Fibroblast of skin of right quadriceps (primary cell): ENCODE measurements at regions not wholly inside any gene's neighbourhood (a gene's known extent, or its start where the extent isn't known, plus 50 kb on each side); places are given as distances from the start of the nearest gene placed in this dataset.
"Not testable (repeated sequence)": the region's sequence is repeated elsewhere in the genome, so short reads cannot be mapped to it uniquely, and the experiment has no call there.

Experiments
- DNase-seq: peaks from one replicate; pipeline ENCODE4 v3.0.0-alpha.2; 2013

GRCh38 chr4:49578371-49578770 is 592.3 kb downstream of the CWH43 start:
- not testable (repeated sequence) for DNase-seq

DNA sequence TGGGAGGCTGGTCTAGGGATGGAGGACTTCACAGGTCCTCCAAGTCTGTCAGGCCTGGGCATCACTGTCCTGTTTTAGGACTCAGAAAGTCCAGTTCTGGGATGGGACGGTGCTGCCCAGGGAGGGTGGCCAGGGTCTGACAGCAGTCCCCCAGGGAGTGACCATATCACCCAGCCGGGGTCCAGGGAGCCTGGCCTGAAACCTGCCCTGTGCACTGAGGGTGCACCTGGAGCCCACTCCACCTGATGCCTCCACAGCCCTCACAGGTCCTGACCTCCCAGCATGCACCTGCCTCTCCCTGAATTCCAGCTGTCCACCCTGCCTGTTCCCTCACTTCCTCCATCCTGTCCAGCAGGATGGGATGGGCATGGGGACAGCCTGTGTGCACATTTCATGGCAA is 592.8 kb downstream of the CWH43 start:
- not testable (repeated sequence) for DNase-seq

DNA sequence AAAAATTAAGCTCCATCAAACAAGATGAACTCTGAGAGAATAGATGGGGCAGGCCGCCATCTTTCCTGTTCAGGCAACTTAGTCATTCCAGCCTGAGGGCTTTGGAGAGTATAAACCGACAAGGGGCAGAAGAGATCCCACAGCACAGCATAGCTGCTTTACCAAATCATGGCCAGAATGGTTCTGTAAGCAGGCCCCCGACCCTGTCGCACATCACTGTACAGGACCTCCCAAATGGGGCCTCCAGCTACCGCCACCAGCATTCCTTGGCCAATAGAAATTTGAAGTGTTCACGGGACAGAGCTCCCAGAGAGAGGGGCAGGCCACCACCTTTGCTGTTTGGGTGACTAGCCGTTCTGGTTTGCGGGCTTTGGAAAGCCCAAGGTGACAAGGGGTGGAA is 594.1 kb downstream of the CWH43 start:
- not testable (repeated sequence) for DNase-seq

GRCh38 chr4:49588401-49588800 is 602.3 kb downstream of the CWH43 start:
- DNase-seq = not testable (repeated sequence)

GRCh38 chr4:49618436-49618835 is 632.4 kb downstream of the CWH43 start:
- DNase-seq = not testable (repeated sequence)

GRCh38 chr4:49626478-49626877 is 640.4 kb downstream of the CWH43 start:
- DNase-seq = not testable (repeated sequence)
